Adrenal gland (tissue), 9 donors: ENCODE measurements at regions not wholly inside any gene's neighbourhood (a gene's known extent, or its start where the extent isn't known, plus 50 kb on each side); places are given as distances from the start of the nearest gene placed in this dataset.

ENCODE experiments used
- DNase-seq, 7 donors: peaks; one replicate each; pipeline ENCODE4 v3.0.0-alpha.2; 2019 to 2020
- H3K27ac ChIP-seq, 5 donors: fragments of 200-600 bp; sonication (generic) in 4 of 5; 1 replicate in 3 of 5; 2 replicates in 2 of 5; pipeline versions ENCODE4 v1.5.1 to v1.8.0; 2016 to 2020; ENCODE audit warnings: mild to moderate bottlenecking in 1 of 5
- H3K27me3 ChIP-seq: fragments of 200-600 bp; 2 replicates; pipeline ENCODE4 v1.8.0; 2021
- H3K36me3 ChIP-seq, 2 donors: fragments of 200-600 bp; replicated peaks in 1 of 2; 1 replicate in 1 of 2; 2 replicates in 1 of 2; pipeline versions ENCODE4 v1.5.1 to v1.8.0; 2018 to 2022
- H3K4me1 ChIP-seq, 2 donors: fragments of 200-600 bp; replicated peaks in 1 of 2; 1 replicate in 1 of 2; 2 replicates in 1 of 2; pipeline versions ENCODE4 v1.5.1 to v1.8.0; 2018 to 2021
- H3K4me3 ChIP-seq, 4 donors: fragments of 200-600 bp; sonication (generic) in 3 of 4; one replicate each; pipeline ENCODE4 v1.5.1; 2016 to 2018
- H3K9me3 ChIP-seq, 3 donors: fragments of 200-600 bp; sonication (generic) in 1 of 3; replicated peaks in 1 of 3; 1 replicate in 2 of 3; 2 replicates in 1 of 3; pipeline versions ENCODE4 v1.5.1 to v1.8.0; 2016 to 2021
- POLR2A ChIP-seq, 2 donors: fragments of 450-650 bp; IDR thresholded peaks; one replicate each; pipeline ENCODE4 v1.6.1; 2017; ENCODE audit warnings: antibody characterized with exemption in 2 of 2, mild to moderate bottlenecking in 2 of 2, moderate library complexity in 1 of 2
- WGBS, 4 donors: extraction: QIAGEN DNeasy Blood & Tissue Kit in 2 of 4; methylation state at CpG; one replicate each; pipeline versions ENCODE4 v1.1.5 to v1.1.7; 2013 to 2017; 5-methylcytosine and 5-hydroxymethylcytosine counted together
- intact Hi-C, 2 donors: fragments of 100-400 bp; cut with DNase I; formaldehyde crosslinking; loops; one replicate each; pipeline versions ENCODE4 v1.14.1 to v1.15.0; 2022 to 2023
- TF ChIP-seq, protein P1 (sequence below), 6 experiments: fragments of 450-650 bp in 4 of 6; fragments of 200-600 bp in 2 of 6; sonication (generic) in 1 of 6; IDR thresholded peaks; 1 replicate in 5 of 6; 2 replicates in 1 of 6; pipeline versions ENCODE4 v1.5.1 to v1.8.0; 2016 to 2021; ENCODE audit warnings: antibody characterized with exemption in 6 of 6, mild to moderate bottlenecking in 2 of 6, moderate library complexity in 1 of 6
- donor health status: healthy with polysubstance abuse.
- donor health status: Bipolar disorder and iron deficiency.
- donor health status: DM: yes; HTN: yes; CAD: no.
- donor health status: DM: no; HTN: no; CAD: no.
- donor health status: DM: no; HTN: no; CAD: no.

DNA sequence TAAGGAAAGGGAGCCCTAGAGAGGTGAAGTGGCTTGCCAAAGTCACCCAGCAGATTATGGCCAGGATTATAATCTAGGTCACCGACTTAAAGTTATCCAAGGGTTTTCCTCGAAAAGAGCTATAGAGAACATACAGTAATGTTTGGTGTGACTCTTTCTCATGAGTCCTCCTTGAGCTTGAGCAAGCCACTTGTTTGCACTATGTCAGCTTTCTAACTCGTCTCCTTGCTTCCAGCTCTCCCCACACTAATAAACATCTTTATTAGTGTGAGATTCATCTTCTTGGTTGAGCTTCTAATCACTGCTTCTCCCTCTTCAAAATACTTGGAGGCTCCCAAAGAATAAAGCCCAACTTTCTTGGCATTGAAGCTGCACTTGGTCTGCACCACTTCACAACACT lies 390.0 kb upstream of the USP24 start:
- Histone ChIP-seq H3K36me3 (no peaks in the 10 kb centered on the region), H3K9me3 (no peaks in the 10 kb centered on the region), H3K27ac (peak overlapping the region in 2 of 5 donors; percentile 13 to 20), H3K27me3 (no peaks in the 10 kb centered on the region), H3K4me1 (peaks cover 0 to 3% of the 10 kb centered on the region in 2 donors), H3K4me3 (no peak overlapping the region)
- DNase-seq: no peak
- WGBS, 4 donors: 53 to 77% (median 69%) methylated on average over 3 of the region's 3 CpGs
- no peak for TF ChIP-seq POLR2A (IDR thresholded peaks at IDR 0.05)
- TF ChIP-seq, protein P1, sequence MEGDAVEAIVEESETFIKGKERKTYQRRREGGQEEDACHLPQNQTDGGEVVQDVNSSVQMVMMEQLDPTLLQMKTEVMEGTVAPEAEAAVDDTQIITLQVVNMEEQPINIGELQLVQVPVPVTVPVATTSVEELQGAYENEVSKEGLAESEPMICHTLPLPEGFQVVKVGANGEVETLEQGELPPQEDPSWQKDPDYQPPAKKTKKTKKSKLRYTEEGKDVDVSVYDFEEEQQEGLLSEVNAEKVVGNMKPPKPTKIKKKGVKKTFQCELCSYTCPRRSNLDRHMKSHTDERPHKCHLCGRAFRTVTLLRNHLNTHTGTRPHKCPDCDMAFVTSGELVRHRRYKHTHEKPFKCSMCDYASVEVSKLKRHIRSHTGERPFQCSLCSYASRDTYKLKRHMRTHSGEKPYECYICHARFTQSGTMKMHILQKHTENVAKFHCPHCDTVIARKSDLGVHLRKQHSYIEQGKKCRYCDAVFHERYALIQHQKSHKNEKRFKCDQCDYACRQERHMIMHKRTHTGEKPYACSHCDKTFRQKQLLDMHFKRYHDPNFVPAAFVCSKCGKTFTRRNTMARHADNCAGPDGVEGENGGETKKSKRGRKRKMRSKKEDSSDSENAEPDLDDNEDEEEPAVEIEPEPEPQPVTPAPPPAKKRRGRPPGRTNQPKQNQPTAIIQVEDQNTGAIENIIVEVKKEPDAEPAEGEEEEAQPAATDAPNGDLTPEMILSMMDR (IDR thresholded peaks at IDR 0.05): no peak
- intact Hi-C loops: no loop called here

DNA sequence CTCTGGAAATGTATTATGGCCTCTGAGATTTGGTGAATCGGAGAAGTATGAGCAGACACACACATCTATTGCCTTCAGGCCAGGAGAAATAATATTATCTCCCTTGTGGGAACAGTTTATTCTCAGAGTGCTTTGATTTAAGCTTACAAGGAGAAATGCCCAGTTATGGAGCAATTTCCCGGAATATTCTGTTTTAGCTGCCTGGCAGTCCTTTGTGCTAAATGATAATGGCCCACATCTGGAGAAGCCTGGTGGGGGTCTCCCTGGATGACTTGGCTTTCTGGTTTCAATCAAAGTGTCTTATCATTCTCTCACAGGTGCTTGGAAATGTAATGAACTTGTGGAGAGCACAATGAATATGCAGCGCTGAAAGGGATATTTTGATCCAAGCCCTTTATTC lies 389.6 kb upstream of the USP24 start:
- no peaks in the 10 kb centered on the region for H3K36me3 ChIP-seq
- peaks cover 0 to 3% of the 10 kb centered on the region in 2 donors for H3K4me1 ChIP-seq
- peak overlapping the region in 2 of 5 donors; percentile 13 to 20 for H3K27ac ChIP-seq
- H3K4me3 ChIP-seq: no peak overlapping the region
- WGBS, 4 donors: 61 to 79% (median 73%) methylated on average over 3 of the region's 3 CpGs
- TF ChIP-seq, protein P1 (IDR thresholded peaks at IDR 0.05): no peak
- no peak for TF ChIP-seq POLR2A (IDR thresholded peaks at IDR 0.05)
- no peak for DNase-seq
- H3K9me3 ChIP-seq: no peaks in the 10 kb centered on the region
- no peaks in the 10 kb centered on the region for H3K27me3 ChIP-seq
- intact Hi-C loops: no loop called here

DNA sequence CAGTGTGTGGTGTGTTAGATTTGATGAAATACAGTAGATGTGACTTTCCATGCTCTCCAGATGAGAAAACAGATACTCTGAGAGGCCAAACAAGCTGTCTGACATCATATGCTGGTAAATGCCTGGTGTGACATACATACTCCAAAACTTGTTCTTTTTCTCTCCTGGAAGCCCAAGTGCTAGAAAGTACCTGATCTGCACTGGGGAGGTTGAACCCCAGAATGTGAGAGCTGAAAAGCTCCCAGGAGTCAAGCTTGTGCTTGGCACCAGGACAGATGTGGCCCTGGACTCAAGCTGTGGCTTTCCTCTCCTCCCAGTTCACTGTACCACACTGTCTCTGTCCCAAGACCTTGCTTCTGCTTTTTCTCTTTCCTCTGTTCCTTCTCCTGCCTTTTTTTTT lies 389.0 kb upstream of the USP24 start:
- Histone ChIP-seq H3K27me3 (no peaks in the 10 kb centered on the region), H3K36me3 (no peaks in the 10 kb centered on the region), H3K9me3 (no peaks in the 10 kb centered on the region), H3K4me1 (peaks cover 0 to 3% of the 10 kb centered on the region in 2 donors), H3K27ac (peak overlapping the region in 1 of 5 donors; percentile 29), H3K4me3 (no peak overlapping the region)
- intact Hi-C loops: no loop called here
- no peak for DNase-seq
- TF ChIP-seq, protein P1 (IDR thresholded peaks at IDR 0.05): no peak
- no peak for TF ChIP-seq POLR2A (IDR thresholded peaks at IDR 0.05)

DNA sequence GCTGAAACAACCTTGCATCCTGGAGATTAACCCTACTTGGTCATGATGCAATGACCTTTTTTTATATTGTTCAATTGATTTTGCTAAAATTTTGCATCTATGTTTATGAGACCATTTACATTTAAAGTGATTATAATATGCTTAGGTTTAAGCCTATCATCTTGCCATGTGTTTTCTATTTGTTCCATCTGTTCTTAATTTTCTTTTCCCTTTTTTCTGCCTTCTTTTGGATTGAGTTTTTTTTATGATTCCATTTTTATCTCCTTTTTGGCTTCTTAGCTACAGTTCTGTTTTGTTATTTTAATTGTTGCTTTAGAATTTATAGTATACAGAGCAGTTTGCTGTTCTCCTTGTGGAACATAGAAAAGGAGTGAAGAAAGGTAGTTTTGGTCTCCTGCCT lies 385.1 kb upstream of the USP24 start:
- Histone ChIP-seq H3K4me1 (no peaks in the 10 kb centered on the region), H3K27me3 (no peaks in the 10 kb centered on the region), H3K27ac (no peak overlapping the region), H3K36me3 (no peaks in the 10 kb centered on the region), H3K9me3 (no peaks in the 10 kb centered on the region), H3K4me3 (no peak overlapping the region)
- no peak for DNase-seq
- TF ChIP-seq POLR2A (IDR thresholded peaks at IDR 0.05): no peak
- TF ChIP-seq, protein P1 (IDR thresholded peaks at IDR 0.05): no peak
- intact Hi-C loops: no loop called here
